HS-5 (cell line): ENCODE measurements at regions not wholly inside any gene's neighbourhood (a gene's known extent, or its start where the extent isn't known, plus 50 kb on each side); places are given as distances from the start of the nearest gene placed in this dataset.

ENCODE experiments used
- DNase-seq: peaks from one replicate; pipeline ENCODE4 v3.0.0-alpha.2; 2012; ENCODE audit warnings: low read depth

GRCh38 chr14:100439781-100440180 is 116.6 kb downstream of the SLC25A47 start:
- no peak for DNase-seq

- DNase-seq: no peak
Observed at GRCh38 chr14:100440207-100440631, 117.1 kb downstream of the SLC25A47 start.

DNA sequence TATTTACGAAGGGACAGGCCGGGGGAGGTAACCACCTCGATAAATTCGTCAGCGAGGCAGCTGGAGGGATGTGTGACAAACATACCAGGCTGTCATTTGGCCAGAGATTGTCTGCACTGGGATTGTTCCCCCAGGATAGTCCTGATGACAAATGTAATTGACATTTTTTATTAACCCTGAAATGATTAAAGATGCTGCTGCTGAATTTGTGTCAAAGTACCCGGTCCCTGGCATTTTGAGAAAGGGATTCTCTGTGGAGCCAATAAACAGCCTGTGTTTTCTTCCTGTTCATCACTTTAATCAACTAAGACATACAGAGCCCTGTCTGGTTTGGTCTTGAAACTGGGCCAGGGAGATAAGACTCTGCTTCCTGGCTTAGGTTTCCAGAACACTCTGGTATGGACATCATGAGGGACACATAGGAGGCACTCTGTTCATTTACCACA is 117.6 kb downstream of the SLC25A47 start:
- DNase-seq: no peak

- no peak for DNase-seq
Observed at GRCh38 chr14:100441271-100441947, 118.3 kb downstream of the SLC25A47 start.

GRCh38 chr14:100442036-100442435 is 118.9 kb downstream of the SLC25A47 start:
- no peak for DNase-seq

- no peak for DNase-seq
Observed at GRCh38 chr14:100442498-100443490, 119.7 kb downstream of the SLC25A47 start.

DNA sequence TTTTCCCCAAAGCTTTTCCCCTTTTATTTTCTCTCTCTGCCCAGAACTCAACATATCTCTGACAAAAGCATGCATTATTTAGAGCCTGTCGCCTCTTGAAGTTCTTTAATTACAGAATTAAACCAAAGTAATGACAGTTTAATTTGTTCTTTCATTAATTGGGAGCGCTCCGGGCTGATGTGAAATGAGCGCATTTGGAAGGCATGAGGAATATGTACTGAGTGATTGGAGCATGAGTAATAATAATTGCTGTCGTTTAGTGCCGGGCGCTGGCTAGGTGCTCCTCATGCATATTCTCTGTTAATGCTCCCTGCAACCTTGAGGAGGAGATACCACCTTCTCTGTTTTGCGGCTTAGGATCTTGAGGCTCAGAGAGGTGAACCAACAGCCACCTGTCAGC is 120.5 kb downstream of the SLC25A47 start:
- no peak for DNase-seq

DNA sequence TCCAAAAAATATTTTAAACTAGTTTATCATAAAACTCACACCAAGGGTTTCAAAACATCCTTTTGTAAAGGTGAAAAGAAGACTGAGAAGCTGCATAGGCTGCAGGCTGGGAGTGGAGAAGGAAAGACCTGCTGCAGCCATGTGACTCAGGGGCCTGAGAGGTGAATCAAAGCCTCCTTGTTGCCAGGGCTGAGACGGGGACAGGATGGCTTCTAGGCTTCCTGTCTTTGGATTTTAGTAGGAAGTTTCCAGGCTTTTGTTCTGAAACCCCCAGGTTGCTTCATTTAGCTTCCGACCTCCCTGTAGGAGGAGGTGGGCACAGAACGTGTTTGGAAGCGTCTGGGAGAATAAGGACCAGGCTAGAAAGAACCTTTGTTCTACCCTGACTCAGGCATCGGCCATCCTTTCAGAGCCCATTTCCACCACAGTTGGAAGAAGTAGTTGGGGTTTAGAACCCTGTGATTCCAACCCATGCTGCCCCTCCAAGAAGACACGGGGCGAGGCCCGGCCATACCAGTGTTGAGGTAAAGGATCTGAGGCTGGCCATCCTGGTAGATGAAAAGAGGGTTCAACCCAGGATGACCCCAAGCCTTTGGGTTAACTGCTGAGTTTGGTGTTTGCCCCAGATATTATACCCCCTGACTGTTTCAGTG is 122.4 kb downstream of the SLC25A47 start:
- no peak for DNase-seq

DNA sequence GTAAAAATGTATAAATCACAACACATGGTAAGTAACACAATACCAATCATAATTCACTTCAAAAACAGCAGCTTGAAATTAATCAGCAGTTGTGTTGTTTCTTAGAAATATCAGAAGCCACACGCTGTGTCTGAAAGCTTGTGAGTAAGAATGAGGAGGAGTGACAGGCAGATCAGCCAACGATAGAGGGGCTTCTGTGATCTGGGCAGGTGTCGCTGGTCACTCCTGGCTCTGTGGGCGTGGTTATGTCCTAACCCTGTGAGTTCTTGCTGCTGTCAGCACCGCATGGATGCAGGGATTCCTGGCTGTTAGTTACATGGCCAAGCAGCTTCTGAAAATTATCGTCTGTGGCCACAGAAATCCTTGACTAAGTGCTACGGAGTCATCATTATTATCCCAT is 123.4 kb downstream of the SLC25A47 start:
- no peak for DNase-seq

DNA sequence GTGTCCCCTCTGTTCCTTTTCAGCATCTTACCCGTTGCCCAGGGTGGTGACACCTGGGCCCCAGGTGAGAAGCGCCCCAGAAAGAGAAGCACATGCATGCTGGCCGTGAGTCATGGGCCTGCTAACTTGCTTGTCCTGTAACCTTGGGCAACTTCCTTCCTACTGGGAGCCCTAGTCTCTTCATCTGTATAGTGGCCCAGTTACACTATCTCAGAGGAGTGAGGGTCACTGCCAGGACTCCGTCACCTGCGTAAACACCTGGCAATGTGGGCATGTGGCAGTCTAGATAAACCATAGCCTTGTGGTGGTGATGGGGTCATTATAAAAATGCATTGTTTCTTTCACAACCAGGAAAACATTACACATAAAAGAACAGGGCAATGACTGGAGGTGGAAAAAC is 125.2 kb downstream of the SLC25A47 start:
- DNase-seq: no peak

GRCh38 chr14:100449225-100449987 is 126.3 kb downstream of the SLC25A47 start:
- DNase-seq: no peak

- DNase-seq: no peak
Observed at GRCh38 chr14:100450049-100450448, 126.9 kb downstream of the SLC25A47 start.

DNA sequence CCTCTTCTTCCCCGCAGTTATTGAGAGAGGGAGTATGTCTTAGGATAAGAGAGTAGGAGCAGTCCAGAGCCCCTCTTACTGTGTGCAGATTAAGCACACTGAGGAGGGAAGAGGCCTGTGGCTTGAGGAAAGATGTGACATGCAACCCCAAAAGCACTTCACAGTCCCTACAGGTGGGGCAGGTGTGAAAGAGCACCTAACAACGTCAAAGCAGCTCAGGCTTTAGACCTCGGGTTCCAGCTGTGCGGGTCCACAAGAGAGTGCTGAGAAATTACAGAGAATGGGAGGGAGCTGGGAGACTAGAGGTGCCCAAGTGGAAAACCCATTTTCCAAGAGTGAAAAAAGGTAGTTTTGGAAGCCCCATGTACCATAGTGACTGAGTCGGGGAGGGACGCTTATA is 127.6 kb downstream of the SLC25A47 start:
- DNase-seq: no peak

DNA sequence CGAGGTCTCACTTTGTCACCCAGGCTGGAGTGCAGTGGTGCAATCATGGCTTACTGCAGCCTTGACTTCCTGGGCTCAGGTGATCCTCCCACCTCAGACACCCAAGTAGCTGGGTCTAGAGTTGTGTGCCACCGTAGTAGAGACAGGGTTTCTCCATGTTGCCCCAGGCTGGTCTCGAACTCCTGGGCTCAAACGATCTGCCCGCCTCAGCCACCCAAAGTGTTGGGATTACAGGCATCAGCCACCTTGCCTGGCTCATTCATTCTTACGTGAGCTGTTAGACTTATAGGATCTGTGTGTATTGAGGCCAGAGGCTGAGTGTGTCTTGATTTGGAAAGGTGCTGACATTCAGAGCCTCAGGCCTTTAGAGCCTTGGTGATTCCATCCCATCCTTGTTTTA is 128.1 kb downstream of the SLC25A47 start:
- DNase-seq: no peak

DNA sequence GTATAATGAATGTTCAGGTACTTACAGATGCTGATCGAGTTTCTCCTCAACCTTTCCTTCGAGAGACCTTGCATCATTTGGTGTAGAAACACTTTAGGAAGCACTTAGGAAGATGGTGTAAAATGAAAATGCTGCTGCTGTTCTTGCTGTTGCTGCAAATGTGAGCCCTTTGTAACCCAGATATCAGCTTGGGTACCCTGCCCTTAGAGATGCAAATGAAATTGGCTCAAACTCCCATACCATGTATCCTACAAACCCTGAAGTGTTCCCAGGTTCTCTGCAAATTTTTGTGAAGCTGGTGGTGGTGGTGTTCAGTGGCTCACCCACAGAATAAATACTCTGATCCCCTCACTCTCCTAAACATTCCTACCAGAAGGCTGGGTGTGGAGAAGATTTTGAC is 130.8 kb downstream of the SLC25A47 start:
- DNase-seq: no peak

- no peak for DNase-seq
Observed at GRCh38 chr14:100454437-100454836, 131.3 kb downstream of the SLC25A47 start.

DNA sequence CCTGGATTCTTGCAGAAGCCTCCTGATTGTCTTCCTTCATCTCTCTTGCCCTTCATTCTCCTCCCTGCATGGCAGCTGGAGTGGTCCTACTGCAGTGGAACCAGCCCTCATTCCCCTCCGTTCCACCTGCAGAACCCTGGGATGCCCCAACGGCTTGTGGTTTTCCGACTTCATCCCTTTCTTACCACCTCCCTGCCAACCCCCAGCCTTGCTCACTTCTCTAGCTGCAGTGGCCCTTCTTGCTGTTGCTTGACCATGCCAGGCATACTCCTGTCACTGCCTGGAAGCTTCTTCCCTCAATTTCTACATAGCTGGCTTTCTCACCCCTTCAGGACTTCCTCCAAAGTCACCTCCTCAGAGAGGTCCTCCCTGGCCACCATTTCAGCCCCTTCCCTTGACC is 123.3 kb downstream of the BEGAIN start:
- DNase-seq: no peak

GRCh38 chr14:100466111-100466856 is 120.9 kb downstream of the BEGAIN start:
- DNase-seq: no peak

GRCh38 chr14:100467046-100467750 is 120.0 kb downstream of the BEGAIN start:
- DNase-seq: no peak

GRCh38 chr14:100467939-100468338 is 119.3 kb downstream of the BEGAIN start:
- DNase-seq: no peak
